ENCODE measurements at regions not wholly inside any gene's neighbourhood (a gene's known extent, or its start where the extent isn't known, plus 50 kb on each side); places are given as distances from the start of the nearest gene placed in this dataset.

DNA sequence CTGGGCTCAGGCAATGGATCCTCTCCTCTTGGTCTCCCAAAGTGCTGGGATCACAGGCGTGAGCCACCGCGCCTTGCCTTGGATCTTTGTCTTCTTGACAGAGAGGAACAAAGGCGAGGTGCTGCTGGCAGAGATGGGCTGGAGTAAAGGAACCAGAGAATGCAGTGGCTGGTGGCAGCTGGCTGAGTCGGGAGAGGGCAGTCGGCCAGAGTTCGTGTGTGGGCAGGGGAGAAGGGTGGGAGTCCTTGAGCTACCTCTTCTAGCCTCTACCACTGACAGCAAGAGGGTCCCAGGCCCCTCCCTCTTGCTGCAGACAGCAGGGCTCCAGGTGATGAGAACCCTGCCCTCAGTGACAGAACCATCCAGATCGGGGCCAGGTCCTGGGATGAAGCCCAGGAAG, 86.2 kb upstream of the LINC01488 start:
- TF ChIP-seq FOXP2 (optimal IDR thresholded peaks at IDR 0.05; ENCODE audit: control extremely low read depth, extremely low read length, insufficient read depth) = no peak
- no peak for TF ChIP-seq POLR2AphosphoS5 (IDR thresholded peaks at IDR 0.05; ENCODE audit: borderline replicate concordance, low read depth, low read length)
- no peak for TF ChIP-seq EZH2 (IDR thresholded peaks at IDR 0.05)

Measured in SK-N-MC (cell line).